Activated T-cell treated with anti-CD3 and anti-CD28 coated beads, Interleukin-2, amount 50 U/mL, for 72 hours (primary cell): ENCODE measurements at regions not wholly inside any gene's neighbourhood (a gene's known extent, or its start where the extent isn't known, plus 50 kb on each side); places are given as distances from the start of the nearest gene placed in this dataset.

Experiments
- ATAC-seq, 2 donors: fragments of 150-1000 bp; cut with Tn5 transposase; replicated peaks in 1 of 2; 2 replicates each; pipeline ENCODE4 v1.10.0; 2021; ENCODE audit warnings: moderate library complexity in 2 of 2, mild to moderate bottlenecking in 1 of 2
- DNase-seq, 2 donors: peaks; one replicate each; pipeline ENCODE4 v3.0.0; 2021 to 2022; ENCODE audit warnings: mixed read lengths in 1 of 2
- H3K27ac Mint-ChIP-seq: one replicate; pipeline ENCODE4 v1.8.0; 2022; ENCODE audit warnings: mild to moderate bottlenecking, moderate library complexity, mixed read lengths
- H3K27me3 Mint-ChIP-seq: one replicate; pipeline ENCODE4 v1.8.0; 2022; ENCODE audit warnings: low read depth, mixed read lengths
- H3K36me3 Mint-ChIP-seq, 2 donors: one replicate each; pipeline ENCODE4 v1.8.0; 2022; ENCODE audit warnings: mixed read lengths in 2 of 2, mild to moderate bottlenecking in 1 of 2; ENCODE audit not compliant: insufficient read depth in 2 of 2
- H3K4me1 Mint-ChIP-seq: one replicate; pipeline ENCODE4 v1.8.0; 2022; ENCODE audit warnings: low read depth, mixed read lengths
- H3K4me3 Mint-ChIP-seq, 2 donors: one replicate each; pipeline ENCODE4 v1.8.0; 2022; ENCODE audit warnings: mild to moderate bottlenecking in 2 of 2, mixed read lengths in 2 of 2, moderate library complexity in 2 of 2
- H3K9me3 Mint-ChIP-seq, 2 donors: one replicate each; pipeline ENCODE4 v1.8.0; 2022; ENCODE audit warnings: mixed read lengths in 2 of 2

- peaks cover 6% of the 10 kb centered on the region for H3K27me3 Mint-ChIP-seq
- ATAC-seq, result no peak
- no peak for DNase-seq
- H3K4me3 Mint-ChIP-seq, result no peak overlapping the region
- peaks cover 5% of the 10 kb centered on the region for H3K4me1 Mint-ChIP-seq
- H3K27ac Mint-ChIP-seq, result no peak overlapping the region
- H3K36me3 Mint-ChIP-seq, result no peaks in the 10 kb centered on the region
- no peaks in the 10 kb centered on the region for H3K9me3 Mint-ChIP-seq
These were observed 107.5 kb upstream of the CLDN14 start for GRCh38 chr21:36587388-36587787.

- peak; percentile 50 to 59 for ATAC-seq
- no peak overlapping the region for H3K4me3 Mint-ChIP-seq
- no peak overlapping the region for H3K27ac Mint-ChIP-seq
These were observed 109.5 kb upstream of the SIM2 start for GRCh38 chr21:36589352-36589971.

GRCh38 chr21:36591326-36591970 lies 107.5 kb upstream of the SIM2 start:
- Mint-ChIP-seq H3K27me3 (no peaks in the 10 kb centered on the region), H3K4me1 (no peaks in the 10 kb centered on the region), H3K9me3 (no peaks in the 10 kb centered on the region), H3K27ac (no peak overlapping the region), H3K36me3 (no peaks in the 10 kb centered on the region), H3K4me3 (no peak overlapping the region)
- ATAC-seq (no peak), DNase-seq (no peak)

More at GRCh38 chr21:36589352-36589971, 109.5 kb upstream of the SIM2 start:
- no peaks in the 10 kb centered on the region for H3K9me3 Mint-ChIP-seq
- no peaks in the 10 kb centered on the region for H3K36me3 Mint-ChIP-seq
- no peaks in the 10 kb centered on the region for H3K4me1 Mint-ChIP-seq
- no peaks in the 10 kb centered on the region for H3K27me3 Mint-ChIP-seq
- peak; percentile 26 to 43 for DNase-seq

- no peak for DNase-seq
- Mint-ChIP-seq H3K27ac (no peak overlapping the region), H3K27me3 (no peaks in the 10 kb centered on the region)
These were observed 102.7 kb upstream of the SIM2 start for GRCh38 chr21:36596174-36596573.

GRCh38 chr21:36601362-36601761 lies 97.6 kb upstream of the SIM2 start:
- Mint-ChIP-seq H3K4me1 (peaks cover 12% of the 10 kb centered on the region), H3K9me3 (no peaks in the 10 kb centered on the region), H3K27me3 (no peaks in the 10 kb centered on the region), H3K27ac (no peak overlapping the region), H3K4me3 (no peak overlapping the region), H3K36me3 (no peaks in the 10 kb centered on the region)
- ATAC-seq (no peak), DNase-seq (no peak)

More at GRCh38 chr21:36596174-36596573, 102.7 kb upstream of the SIM2 start:
- Mint-ChIP-seq H3K36me3 (no peaks in the 10 kb centered on the region), H3K9me3 (no peaks in the 10 kb centered on the region), H3K4me1 (no peaks in the 10 kb centered on the region), H3K4me3 (no peak overlapping the region)
- ATAC-seq, result no peak

- ATAC-seq (no peak), DNase-seq (no peak)
- Mint-ChIP-seq H3K36me3 (no peaks in the 10 kb centered on the region), H3K4me3 (peak overlapping the region in 1 of 2 donors; percentile 25), H3K27ac (no peak overlapping the region), H3K4me1 (peaks cover 12% of the 10 kb centered on the region), H3K27me3 (no peaks in the 10 kb centered on the region), H3K9me3 (no peaks in the 10 kb centered on the region)
These were observed 96.2 kb upstream of the SIM2 start for GRCh38 chr21:36602735-36603134.

GRCh38 chr21:36603221-36603620 lies 95.7 kb upstream of the SIM2 start:
- no peak for DNase-seq
- peak overlapping the region; percentile 25 to 34 for H3K4me3 Mint-ChIP-seq
- no peaks in the 10 kb centered on the region for H3K27me3 Mint-ChIP-seq
- peak overlapping the region; percentile 22 for H3K27ac Mint-ChIP-seq
- H3K9me3 Mint-ChIP-seq, result no peaks in the 10 kb centered on the region
- no peaks in the 10 kb centered on the region for H3K36me3 Mint-ChIP-seq
- ATAC-seq, result no peak
- peaks cover 12% of the 10 kb centered on the region for H3K4me1 Mint-ChIP-seq

GRCh38 chr21:36605426-36605825 lies 93.5 kb upstream of the SIM2 start:
- H3K27ac Mint-ChIP-seq, result no peak overlapping the region
- H3K9me3 Mint-ChIP-seq, result peaks cover under 1 to 4% of the 10 kb centered on the region in 2 donors
- no peak overlapping the region for H3K4me3 Mint-ChIP-seq
- ATAC-seq (no peak), DNase-seq (no peak)
- H3K27me3 Mint-ChIP-seq, result no peaks in the 10 kb centered on the region
- H3K36me3 Mint-ChIP-seq, result peaks cover 0 to 3% of the 10 kb centered on the region in 2 donors
- H3K4me1 Mint-ChIP-seq, result peaks cover 12% of the 10 kb centered on the region

- no peak for DNase-seq
- no peak overlapping the region for H3K4me3 Mint-ChIP-seq
- peaks cover 2 to 4% of the 10 kb centered on the region in 2 donors for H3K9me3 Mint-ChIP-seq
- no peaks in the 10 kb centered on the region for H3K27me3 Mint-ChIP-seq
- H3K36me3 Mint-ChIP-seq, result peaks cover 2 to 5% of the 10 kb centered on the region in 2 donors
- H3K4me1 Mint-ChIP-seq, result peaks cover 12% of the 10 kb centered on the region
- ATAC-seq, result no peak
- no peak overlapping the region for H3K27ac Mint-ChIP-seq
These were observed 92.5 kb upstream of the SIM2 start for GRCh38 chr21:36606287-36606982.

- peaks cover 2 to 4% of the 10 kb centered on the region in 2 donors for H3K9me3 Mint-ChIP-seq
- no peaks in the 10 kb centered on the region for H3K27me3 Mint-ChIP-seq
- no peak for ATAC-seq
- H3K36me3 Mint-ChIP-seq, result peaks cover 2 to 5% of the 10 kb centered on the region in 2 donors
- H3K4me1 Mint-ChIP-seq, result peaks cover 12% of the 10 kb centered on the region
- DNase-seq, result no peak
- no peak overlapping the region for H3K4me3 Mint-ChIP-seq
- no peak overlapping the region for H3K27ac Mint-ChIP-seq
These were observed 92.0 kb upstream of the SIM2 start for GRCh38 chr21:36606983-36607325.

- no peak overlapping the region for H3K4me3 Mint-ChIP-seq
- H3K27ac Mint-ChIP-seq, result no peak overlapping the region
- H3K27me3 Mint-ChIP-seq, result no peaks in the 10 kb centered on the region
- peaks cover 2% of the 10 kb centered on the region for H3K4me1 Mint-ChIP-seq
- DNase-seq (no peak), ATAC-seq (no peak)
- peaks cover 2 to 4% of the 10 kb centered on the region in 2 donors for H3K9me3 Mint-ChIP-seq
- H3K36me3 Mint-ChIP-seq, result peaks cover 5% of the 10 kb centered on the region in 2 donors
These were observed 90.6 kb upstream of the SIM2 start for GRCh38 chr21:36608041-36608896.

- Mint-ChIP-seq H3K4me3 (no peak overlapping the region), H3K27me3 (peaks cover 4% of the 10 kb centered on the region), H3K27ac (no peak overlapping the region), H3K9me3 (peaks cover 2 to 4% of the 10 kb centered on the region in 2 donors), H3K36me3 (peaks cover 5% of the 10 kb centered on the region in 2 donors), H3K4me1 (no peaks in the 10 kb centered on the region)
- DNase-seq (no peak), ATAC-seq (no peak)
These were observed 90.1 kb upstream of the SIM2 start for GRCh38 chr21:36608897-36609225.

- H3K27ac Mint-ChIP-seq, result no peak overlapping the region
- peaks cover 2 to 4% of the 10 kb centered on the region in 2 donors for H3K9me3 Mint-ChIP-seq
- no peak for ATAC-seq
- H3K27me3 Mint-ChIP-seq, result peaks cover 6% of the 10 kb centered on the region
- no peak for DNase-seq
- no peaks in the 10 kb centered on the region for H3K4me1 Mint-ChIP-seq
- peaks cover 5% of the 10 kb centered on the region in 2 donors for H3K36me3 Mint-ChIP-seq
- no peak overlapping the region for H3K4me3 Mint-ChIP-seq
These were observed 89.3 kb upstream of the SIM2 start for GRCh38 chr21:36609654-36610053.
